Liver (tissue), 3 donors: ENCODE measurements at regions not wholly inside any gene's neighbourhood (a gene's known extent, or its start where the extent isn't known, plus 50 kb on each side); places are given as distances from the start of the nearest gene placed in this dataset.

Experiments
- ATF3 ChIP-seq: IDR thresholded peaks from 2 replicates; pipeline ENCODE4 v1.6.1; 2016; ENCODE audit warnings: antibody characterized with exemption
- CTCF ChIP-seq: fragments of 150-350 bp; IDR thresholded peaks from 2 replicates; pipeline ENCODE4 v1.5.1; 2017; ENCODE audit warnings: improper control_type of control experiment, low read depth, low read length; ENCODE audit not compliant: missing input control
- EGR1 ChIP-seq, 2 donors: IDR thresholded peaks; 2 replicates each; pipeline ENCODE4 v1.6.1; 2016 to 2018; ENCODE audit warnings: antibody characterized with exemption in 2 of 2, low read depth in 2 of 2
- HNF4G ChIP-seq: IDR thresholded peaks from 2 replicates; pipeline ENCODE4 v1.6.1; 2016; ENCODE audit warnings: antibody characterized with exemption
- RAD21 ChIP-seq, 2 donors: IDR thresholded peaks; 2 replicates each; pipeline ENCODE4 v1.6.1; 2016; ENCODE audit warnings: antibody characterized with exemption in 2 of 2, mild to moderate bottlenecking in 2 of 2
- donor health status: healthy.
- donor health status: healthy.

GRCh38 chrX:142428916-142429315 is 223.8 kb upstream of the MAGEC2 start:
- TF ChIP-seq CTCF, result no peak
- TF ChIP-seq EGR1 (IDR thresholded peaks at IDR 0.05; ENCODE audit: low read depth in 2 of 2), result no peak
- no peak for TF ChIP-seq ATF3
- TF ChIP-seq HNF4G, result no peak
- no peak for TF ChIP-seq RAD21 (IDR thresholded peaks at IDR 0.05)
